ENCODE measurements at regions not wholly inside any gene's neighbourhood (a gene's known extent, or its start where the extent isn't known, plus 50 kb on each side); places are given as distances from the start of the nearest gene placed in this dataset.

DNA sequence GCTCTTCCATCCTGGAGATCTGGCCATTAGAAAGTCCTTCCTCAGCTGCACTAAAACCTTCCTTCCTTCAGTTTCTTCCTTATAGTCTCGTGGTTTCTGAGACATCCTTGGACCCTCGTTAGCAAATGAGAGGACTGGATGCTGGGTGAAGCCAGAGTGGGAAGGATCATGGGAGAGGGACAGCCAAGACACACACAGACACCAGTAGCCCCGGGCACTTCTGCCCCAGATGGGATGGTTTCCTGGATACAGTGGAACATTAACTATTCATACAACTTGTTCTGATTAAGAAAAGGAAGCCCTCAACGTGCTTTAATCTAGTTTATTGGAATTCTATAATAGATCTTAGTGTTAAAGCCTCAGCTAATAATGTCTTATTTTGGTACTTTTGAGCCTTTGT lies 125.5 kb downstream of the SEC61B start:
- TF ChIP-seq ZBTB7B (CRISPR knock-in tag; IDR thresholded peaks at IDR 0.05) (no peak), E2F1 (CRISPR knock-in tag; IDR thresholded peaks at IDR 0.05) (no peak), POLR2AphosphoS5 (IDR thresholded peaks at IDR 0.05; ENCODE audit: low read depth, low read length) (no peak), TBX2 (CRISPR knock-in tag; IDR thresholded peaks at IDR 0.05; ENCODE audit: borderline replicate concordance) (no peak)
- TF ChIP-seq, protein P1, sequence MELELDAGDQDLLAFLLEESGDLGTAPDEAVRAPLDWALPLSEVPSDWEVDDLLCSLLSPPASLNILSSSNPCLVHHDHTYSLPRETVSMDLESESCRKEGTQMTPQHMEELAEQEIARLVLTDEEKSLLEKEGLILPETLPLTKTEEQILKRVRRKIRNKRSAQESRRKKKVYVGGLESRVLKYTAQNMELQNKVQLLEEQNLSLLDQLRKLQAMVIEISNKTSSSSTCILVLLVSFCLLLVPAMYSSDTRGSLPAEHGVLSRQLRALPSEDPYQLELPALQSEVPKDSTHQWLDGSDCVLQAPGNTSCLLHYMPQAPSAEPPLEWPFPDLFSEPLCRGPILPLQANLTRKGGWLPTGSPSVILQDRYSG (CRISPR knock-in tag; IDR thresholded peaks at IDR 0.05): no peak
